Naive thymus-derived CD4-positive, alpha-beta T cell (primary cell): ENCODE measurements at regions not wholly inside any gene's neighbourhood (a gene's known extent, or its start where the extent isn't known, plus 50 kb on each side); places are given as distances from the start of the nearest gene placed in this dataset.
"Not testable (repeated sequence)": the region's sequence is repeated elsewhere in the genome, so short reads cannot be mapped to it uniquely, and the experiment has no call there.

Experiments
- ATAC-seq: fragments of 150-1000 bp; cut with Tn5 transposase; 2 replicates; pipeline ENCODE4 v1.10.0; 2021; ENCODE audit warnings: mild to moderate bottlenecking, moderate library complexity
- CTCF ChIA-PET: fragments of 350-600 bp; sonication (Branson Sonifier 250); formaldehyde crosslinking; loops from one replicate; lab custom pipeline; 2021; ENCODE audit warnings: antibody characterized with exemption; lab: Charles Lee
- POLR2A ChIA-PET: fragments of 350-600 bp; sonication (Branson Sonifier 250); formaldehyde crosslinking; loops from one replicate; lab custom pipeline; 2021; ENCODE audit warnings: antibody characterized with exemption, inconsistent platforms; lab: Charles Lee
- DNase-seq, 9 donors: peaks; one replicate each; pipeline versions ENCODE4 v3.0.0 to v3.0.0-alpha.2; 2020 to 2022; ENCODE audit warnings: mixed read lengths in 1 of 9
- H3K27ac ChIP-seq: one replicate; pipeline ENCODE4 v1.7.0; 2013; ENCODE audit warnings: mild to moderate bottlenecking, low read depth, low read length, moderate library complexity
- H3K27me3 ChIP-seq, 2 donors: one replicate each; pipeline ENCODE4 v1.7.0; 2013; ENCODE audit warnings: low read length in 2 of 2, mild to moderate bottlenecking in 2 of 2, moderate library complexity in 2 of 2; ENCODE audit not compliant: control insufficient read depth in 2 of 2, insufficient read depth in 2 of 2
- H3K36me3 ChIP-seq, 3 experiments: 1 replicate in 2 of 3; 2 replicates in 1 of 3; pipeline ENCODE4 v1.7.0; 2013; ENCODE audit warnings: low read length in 3 of 3, mild to moderate bottlenecking in 3 of 3, moderate library complexity in 1 of 3; ENCODE audit not compliant: insufficient read depth in 3 of 3, control insufficient read depth in 2 of 3
- H3K4me1 ChIP-seq, 2 donors: one replicate each; pipeline ENCODE4 v1.7.0; 2013; ENCODE audit warnings: low read length in 2 of 2, mild to moderate bottlenecking in 2 of 2, moderate library complexity in 1 of 2; ENCODE audit not compliant: control insufficient read depth in 2 of 2, insufficient read depth in 2 of 2
- H3K4me3 ChIP-seq: 2 replicates; pipeline ENCODE4 v1.7.0; 2013; ENCODE audit warnings: mild to moderate bottlenecking, low read length
- H3K9me3 ChIP-seq, 3 experiments: 1 replicate in 2 of 3; 2 replicates in 1 of 3; pipeline ENCODE4 v1.7.0; 2013; ENCODE audit warnings: low read length in 3 of 3; ENCODE audit not compliant: control insufficient read depth in 2 of 3
- H3K27ac Mint-ChIP-seq, 9 donors: one replicate each; pipeline ENCODE4 v1.8.0; 2020 to 2022; ENCODE audit warnings: mixed read lengths in 9 of 9, mild to moderate bottlenecking in 8 of 9, moderate library complexity in 5 of 9, inconsistent platforms in 2 of 9
- H3K27me3 Mint-ChIP-seq, 5 donors: one replicate each; pipeline ENCODE4 v1.8.0; 2021 to 2022; ENCODE audit warnings: mixed read lengths in 5 of 5, mild to moderate bottlenecking in 1 of 5
- H3K36me3 Mint-ChIP-seq, 5 donors: one replicate each; pipeline ENCODE4 v1.8.0; 2020 to 2022; ENCODE audit warnings: mixed read lengths in 5 of 5, mild to moderate bottlenecking in 3 of 5, inconsistent platforms in 1 of 5
- H3K4me1 Mint-ChIP-seq, 7 donors: one replicate each; pipeline ENCODE4 v1.8.0; 2020 to 2022; ENCODE audit warnings: mixed read lengths in 7 of 7, mild to moderate bottlenecking in 3 of 7, inconsistent platforms in 1 of 7
- H3K4me3 Mint-ChIP-seq, 10 donors: one replicate each; pipeline ENCODE4 v1.8.0; 2020 to 2022; ENCODE audit warnings: mild to moderate bottlenecking in 10 of 10, mixed read lengths in 10 of 10, moderate library complexity in 6 of 10, inconsistent platforms in 2 of 10
- H3K9me3 Mint-ChIP-seq, 11 donors: one replicate each; pipeline ENCODE4 v1.8.0; 2020 to 2022; ENCODE audit warnings: mixed read lengths in 11 of 11, mild to moderate bottlenecking in 4 of 11, inconsistent platforms in 1 of 11, moderate library complexity in 1 of 11
- intact Hi-C, 2 donors: fragments of 100-400 bp; cut with micrococcal nuclease; formaldehyde crosslinking; loops; one replicate each; pipeline ENCODE4 v1.15.1; 2023

DNA sequence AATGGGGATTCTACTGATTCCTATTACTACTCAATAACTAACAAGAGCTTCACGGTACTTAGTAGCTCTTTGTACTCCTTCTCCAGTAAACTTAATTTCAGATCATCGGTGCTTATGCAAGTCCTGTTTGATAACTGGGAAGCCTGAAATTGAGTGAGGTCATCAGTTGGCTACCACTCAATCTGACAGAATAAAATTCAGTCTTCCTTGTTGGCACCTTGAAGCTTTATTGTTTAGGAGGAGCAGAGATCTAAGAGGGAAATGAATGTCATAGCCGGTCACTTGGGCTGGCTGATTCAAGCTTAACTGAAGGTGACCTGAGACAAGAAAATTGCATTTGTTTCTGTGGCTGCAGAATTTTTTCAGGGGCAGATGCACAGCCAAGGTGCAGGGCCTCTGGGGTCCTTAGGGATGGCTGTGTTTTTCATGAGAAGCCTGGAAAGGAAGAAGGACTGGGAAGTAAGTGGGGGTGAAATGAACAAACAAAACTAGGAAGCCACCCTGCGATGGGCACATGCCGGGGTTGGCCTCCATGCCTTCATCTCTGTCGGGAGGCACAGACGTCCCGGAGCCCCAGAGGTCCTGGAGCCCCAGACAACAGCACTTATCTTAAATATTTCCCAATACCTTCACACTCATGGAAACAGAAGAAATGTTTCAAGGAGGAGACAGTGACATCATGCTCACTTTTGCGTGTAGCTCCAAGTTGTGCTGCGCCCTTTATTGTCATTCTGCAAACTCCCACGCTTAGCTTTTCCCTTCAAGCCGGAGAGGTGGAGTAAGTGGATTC lies 85.0 kb upstream of the KIF5B start:
- Mint-ChIP-seq H3K4me1 (peaks cover 0 to 9% (median 0%) of the 10 kb centered on the region in 7 donors), H3K36me3 (no peaks in the 10 kb centered on the region), H3K27ac (no peak overlapping the region), H3K27me3 (no peaks in the 10 kb centered on the region), H3K4me3 (no peak overlapping the region), H3K9me3 (no peaks in the 10 kb centered on the region)
- Histone ChIP-seq H3K27ac (no peak overlapping the region), H3K4me3 (no peak overlapping the region), H3K27me3 (no peaks in the 10 kb centered on the region), H3K9me3 (no peaks in the 10 kb centered on the region), H3K4me1 (no peaks in the 10 kb centered on the region), H3K36me3 (no peaks in the 10 kb centered on the region)
- ChIA-PET CTCF (no interaction called here), POLR2A (no interaction called here)
- ATAC-seq (no peak), DNase-seq (no peak)
- intact Hi-C loops = no loop called here

DNA sequence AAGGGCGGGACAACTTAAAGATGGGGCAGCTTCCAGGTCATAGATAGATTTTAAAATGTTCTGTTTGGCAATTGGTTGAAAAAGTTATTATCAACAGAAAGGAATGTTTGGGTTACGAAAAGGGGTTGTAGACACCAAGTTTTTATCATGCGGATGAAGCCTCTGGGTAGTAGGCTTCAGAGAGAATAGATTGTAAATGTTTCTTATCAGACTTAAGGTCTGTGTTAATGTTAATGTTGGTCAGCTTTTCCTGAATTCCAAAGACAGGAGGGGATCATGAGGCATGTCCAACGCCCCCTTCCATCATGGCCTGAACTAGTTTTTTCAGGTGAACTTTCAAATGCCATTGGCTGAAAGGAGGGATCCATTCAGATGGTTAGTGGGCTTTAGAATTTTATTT lies 84.2 kb upstream of the KIF5B start:
- no peak overlapping the region for H3K4me3 Mint-ChIP-seq
- ChIA-PET POLR2A (no interaction called here), CTCF (no interaction called here)
- H3K36me3 Mint-ChIP-seq = no peaks in the 10 kb centered on the region
- no peaks in the 10 kb centered on the region for H3K27me3 Mint-ChIP-seq
- Histone ChIP-seq H3K36me3 (no peaks in the 10 kb centered on the region), H3K4me1 (no peaks in the 10 kb centered on the region), H3K4me3 (no peak overlapping the region), H3K27ac (no peak overlapping the region), H3K9me3 (no peaks in the 10 kb centered on the region), H3K27me3 (no peaks in the 10 kb centered on the region)
- peaks cover 0 to 6% (median 0%) of the 10 kb centered on the region in 7 donors for H3K4me1 Mint-ChIP-seq
- DNase-seq (no peak), ATAC-seq (no peak)
- no peaks in the 10 kb centered on the region for H3K9me3 Mint-ChIP-seq
- no peak overlapping the region for H3K27ac Mint-ChIP-seq
- intact Hi-C loops = no loop called here

DNA sequence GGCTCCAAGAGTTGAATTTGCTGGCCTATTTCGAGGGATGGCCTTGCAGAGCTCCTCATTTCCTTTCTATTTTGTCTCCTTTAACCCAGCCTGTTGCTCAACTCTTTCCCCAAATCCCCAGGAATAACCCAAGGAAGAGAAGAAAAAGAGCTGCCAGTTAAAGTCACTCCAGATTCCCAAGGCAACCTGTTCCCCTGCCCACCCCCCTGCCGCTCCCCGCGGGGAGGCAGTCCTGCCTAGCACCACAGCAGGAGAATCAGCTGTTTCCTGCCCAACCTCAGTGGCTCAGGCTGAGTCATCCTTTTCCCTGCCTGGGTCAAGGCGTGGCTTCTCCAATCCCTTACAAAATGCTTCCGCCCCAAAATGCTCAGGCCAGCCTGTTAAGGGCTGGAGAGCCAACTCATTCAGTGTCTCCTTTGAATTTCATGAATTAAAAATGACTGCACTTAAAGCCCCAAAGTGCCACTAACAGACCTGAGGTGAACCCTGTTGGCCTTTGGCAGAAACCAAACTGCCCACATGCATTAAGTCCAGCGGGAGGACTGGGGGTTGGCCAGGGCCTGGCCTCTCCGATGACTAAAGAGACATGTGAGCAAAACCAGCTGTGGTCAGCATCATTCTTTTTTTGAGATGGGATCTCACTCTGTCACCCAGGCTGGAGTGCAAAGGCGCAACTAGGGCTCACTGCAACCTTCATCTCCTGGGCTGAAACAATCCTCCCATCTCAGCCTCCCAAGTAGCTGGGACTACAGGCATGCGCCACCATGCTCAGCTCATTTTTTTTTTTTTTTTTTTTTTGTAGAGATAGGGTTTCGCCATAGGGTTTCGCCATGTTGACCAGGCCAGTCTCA lies 83.2 kb upstream of the KIF5B start:
- H3K9me3 ChIP-seq = no peaks in the 10 kb centered on the region
- H3K36me3 ChIP-seq = no peaks in the 10 kb centered on the region
- H3K27ac ChIP-seq = no peak overlapping the region
- no peaks in the 10 kb centered on the region for H3K27me3 ChIP-seq
- H3K4me1 ChIP-seq = no peaks in the 10 kb centered on the region
- no peak overlapping the region for H3K27ac Mint-ChIP-seq
- peak overlapping the region in 1 of 10 donors; percentile 36 for H3K4me3 Mint-ChIP-seq
- intact Hi-C loops = no loop called here
- no peaks in the 10 kb centered on the region for H3K9me3 Mint-ChIP-seq
- DNase-seq (peak in 1 of 9 donors; percentile 29), ATAC-seq (peak; percentile 88)
- no peaks in the 10 kb centered on the region for H3K36me3 Mint-ChIP-seq
- H3K4me3 ChIP-seq = no peak overlapping the region
- ChIA-PET CTCF (no interaction called here), POLR2A (no interaction called here)
- H3K4me1 Mint-ChIP-seq = peaks cover 0 to 6% (median 0%) of the 10 kb centered on the region in 7 donors
- no peaks in the 10 kb centered on the region for H3K27me3 Mint-ChIP-seq

DNA sequence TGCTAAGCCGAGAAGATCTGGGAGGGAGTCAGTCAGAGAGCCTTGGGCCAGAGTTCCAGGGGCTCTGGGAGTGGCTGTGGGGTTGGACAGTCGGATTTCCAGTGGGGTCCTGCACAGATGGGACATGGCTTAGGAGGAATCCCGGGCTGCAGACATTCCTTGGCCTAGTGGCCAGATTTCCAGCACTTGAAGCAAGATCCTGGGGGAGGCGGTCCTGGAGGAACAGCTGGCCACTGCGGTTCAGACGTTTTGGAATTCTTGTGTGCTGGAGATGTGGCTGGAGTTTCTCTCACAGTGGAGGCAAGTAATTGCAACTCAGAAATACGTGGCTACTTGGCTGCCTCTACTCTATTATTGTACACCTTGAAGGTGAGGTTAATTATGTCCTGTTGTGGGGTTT lies 80.7 kb upstream of the KIF5B start:
- H3K36me3 ChIP-seq, H3K4me3 Mint-ChIP-seq, H3K27me3 Mint-ChIP-seq, H3K4me1 ChIP-seq, H3K27ac ChIP-seq, H3K9me3 Mint-ChIP-seq, DNase-seq, ATAC-seq, CTCF ChIA-PET, intact Hi-C loops, H3K9me3 ChIP-seq, H3K27me3 ChIP-seq, H3K36me3 Mint-ChIP-seq, H3K4me1 Mint-ChIP-seq, H3K27ac Mint-ChIP-seq, POLR2A ChIA-PET, H3K4me3 ChIP-seq: not testable (repeated sequence)

DNA sequence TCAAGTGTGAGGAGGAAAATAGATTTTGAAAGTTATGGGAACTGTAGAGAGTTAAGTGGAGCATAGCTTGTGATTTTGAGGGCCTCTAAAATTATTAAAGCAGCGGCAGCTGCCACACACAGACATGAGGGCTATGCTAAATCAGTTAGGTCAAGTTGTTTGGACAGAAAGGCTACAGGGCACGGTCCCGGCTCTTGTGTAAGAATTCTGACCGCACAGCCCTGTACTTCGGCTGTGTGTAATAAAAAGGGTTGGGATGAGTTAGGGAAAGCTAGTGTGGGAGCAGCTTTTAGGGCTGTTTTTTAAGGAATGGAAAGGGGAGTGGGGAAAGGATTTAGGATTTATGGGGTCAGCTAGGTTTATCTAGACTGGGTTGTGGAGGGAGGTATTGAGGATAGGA lies 79.6 kb upstream of the KIF5B start:
- H3K36me3 Mint-ChIP-seq, ATAC-seq, H3K9me3 ChIP-seq, H3K9me3 Mint-ChIP-seq, DNase-seq, H3K36me3 ChIP-seq, H3K27ac Mint-ChIP-seq, H3K4me1 ChIP-seq, intact Hi-C loops, H3K27ac ChIP-seq, POLR2A ChIA-PET, H3K27me3 Mint-ChIP-seq, H3K4me3 Mint-ChIP-seq, H3K4me3 ChIP-seq, H3K27me3 ChIP-seq: not testable (repeated sequence)
- H3K4me1 Mint-ChIP-seq = peaks cover 0 to 18% (median 12%) of the 10 kb centered on the region in 7 donors
- CTCF ChIA-PET = interaction anchor here (0.6 kb wide), 1 partner anchor 44 kb away, joined by 3 read pairs; no protein-coding TSS in a partner anchor

DNA sequence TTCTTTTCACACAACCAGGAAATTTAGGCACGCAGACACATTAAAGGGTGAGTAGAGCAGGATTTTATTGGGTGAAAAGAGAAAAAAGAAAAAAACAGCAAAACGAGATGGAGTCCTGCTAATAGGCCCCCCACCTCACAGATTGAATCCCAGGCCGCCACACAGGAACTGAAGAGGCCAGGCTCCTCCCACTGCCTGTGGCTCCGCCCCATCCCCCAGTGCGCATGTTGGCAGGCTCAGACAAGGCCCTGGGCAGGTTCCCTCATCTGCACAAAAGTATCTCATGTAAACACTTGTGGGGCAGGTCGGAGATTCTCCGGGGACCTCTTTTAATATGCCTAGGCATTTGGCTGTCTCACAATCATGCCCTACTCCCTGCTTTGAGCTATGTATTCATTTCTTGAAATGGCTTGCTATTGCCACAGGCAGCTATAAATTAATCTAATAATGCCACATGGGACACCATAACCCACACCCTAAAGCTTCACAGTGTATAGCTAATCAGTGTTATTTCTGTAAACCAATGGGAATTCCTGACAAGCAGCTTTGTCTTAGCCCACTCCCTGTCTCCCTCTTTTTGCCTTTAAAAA lies 76.2 kb upstream of the KIF5B start:
- ATAC-seq = no peak

More for the DNA sequence above, 76.2 kb upstream of the KIF5B start:
- Mint-ChIP-seq H3K27me3 (no peaks in the 10 kb centered on the region), H3K27ac (peak overlapping the region in 2 of 9 donors; percentile 54 to 79), H3K36me3 (no peaks in the 10 kb centered on the region), H3K4me1 (peaks cover 0 to 16% (median 12%) of the 10 kb centered on the region in 7 donors), H3K9me3 (peaks cover 0 to 2% (median 0%) of the 10 kb centered on the region in 11 donors), H3K4me3 (peak overlapping the region in 1 of 10 donors; percentile 41)
- Histone ChIP-seq H3K9me3 (no peaks in the 10 kb centered on the region), H3K27me3 (no peaks in the 10 kb centered on the region), H3K36me3 (no peaks in the 10 kb centered on the region), H3K4me1 (peaks cover 0 to 3% of the 10 kb centered on the region in 2 donors), H3K4me3 (no peak overlapping the region), H3K27ac (no peak overlapping the region)
- intact Hi-C loops = no loop called here
- no peak for DNase-seq
- ChIA-PET CTCF (no interaction called here), POLR2A (no interaction called here)
